ENCODE measurements at regions not wholly inside any gene's neighbourhood (a gene's known extent, or its start where the extent isn't known, plus 50 kb on each side); places are given as distances from the start of the nearest gene placed in this dataset.

DNA sequence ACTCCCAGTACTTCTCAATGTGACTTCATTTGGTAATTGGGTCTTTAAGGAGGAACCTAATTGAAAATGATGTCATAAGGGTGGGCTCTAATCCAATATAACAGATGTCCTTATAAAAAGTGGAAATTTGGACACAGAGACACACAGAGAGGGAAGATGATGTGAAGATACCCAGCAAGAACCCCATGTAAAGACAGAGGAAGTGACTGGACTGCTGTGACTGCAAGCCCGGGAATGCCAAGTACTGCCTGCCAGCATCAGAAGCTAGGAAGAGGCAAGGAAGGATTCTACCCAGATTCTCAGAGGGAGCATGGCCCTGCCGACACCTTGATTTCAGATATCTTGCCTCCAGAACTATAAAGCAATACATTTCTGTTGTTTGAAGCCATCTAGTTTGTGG is 239.3 kb downstream of the KCTD12 start:
- TF ChIP-seq, protein P1, sequence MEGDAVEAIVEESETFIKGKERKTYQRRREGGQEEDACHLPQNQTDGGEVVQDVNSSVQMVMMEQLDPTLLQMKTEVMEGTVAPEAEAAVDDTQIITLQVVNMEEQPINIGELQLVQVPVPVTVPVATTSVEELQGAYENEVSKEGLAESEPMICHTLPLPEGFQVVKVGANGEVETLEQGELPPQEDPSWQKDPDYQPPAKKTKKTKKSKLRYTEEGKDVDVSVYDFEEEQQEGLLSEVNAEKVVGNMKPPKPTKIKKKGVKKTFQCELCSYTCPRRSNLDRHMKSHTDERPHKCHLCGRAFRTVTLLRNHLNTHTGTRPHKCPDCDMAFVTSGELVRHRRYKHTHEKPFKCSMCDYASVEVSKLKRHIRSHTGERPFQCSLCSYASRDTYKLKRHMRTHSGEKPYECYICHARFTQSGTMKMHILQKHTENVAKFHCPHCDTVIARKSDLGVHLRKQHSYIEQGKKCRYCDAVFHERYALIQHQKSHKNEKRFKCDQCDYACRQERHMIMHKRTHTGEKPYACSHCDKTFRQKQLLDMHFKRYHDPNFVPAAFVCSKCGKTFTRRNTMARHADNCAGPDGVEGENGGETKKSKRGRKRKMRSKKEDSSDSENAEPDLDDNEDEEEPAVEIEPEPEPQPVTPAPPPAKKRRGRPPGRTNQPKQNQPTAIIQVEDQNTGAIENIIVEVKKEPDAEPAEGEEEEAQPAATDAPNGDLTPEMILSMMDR (optimal IDR thresholded peaks at IDR 0.05 in 1 of 3, IDR thresholded peaks at IDR 0.05 in 1 of 3, conservative IDR thresholded peaks at IDR 0.05 in 1 of 3; ENCODE audit: extremely low read depth in 1 of 3, insufficient read depth in 2 of 3, low read length in 3 of 3): no peak
- no peak for TF ChIP-seq EZH2 (IDR thresholded peaks at IDR 0.05; ENCODE audit: low read length)
